ENCODE measurements at regions not wholly inside any gene's neighbourhood (a gene's known extent, or its start where the extent isn't known, plus 50 kb on each side); places are given as distances from the start of the nearest gene placed in this dataset.

- Mint-ChIP-seq H3K9me3 (ENCODE audit: unreplicated experiment) (peaks cover 4% of the 10 kb centered on the region), H3K27ac (ENCODE audit: unreplicated experiment) (no peak overlapping the region), H3K27me3 (ENCODE audit: unreplicated experiment) (peaks cover 3% of the 10 kb centered on the region), H3K36me3 (ENCODE audit: unreplicated experiment) (peaks cover 15% of the 10 kb centered on the region), H3K4me3 (ENCODE audit: unreplicated experiment) (no peak overlapping the region), H3K4me1 (ENCODE audit: low read depth, unreplicated experiment) (peaks cover 4% of the 10 kb centered on the region)
- no peak for DNase-seq
- TF ChIP-seq, protein P1, sequence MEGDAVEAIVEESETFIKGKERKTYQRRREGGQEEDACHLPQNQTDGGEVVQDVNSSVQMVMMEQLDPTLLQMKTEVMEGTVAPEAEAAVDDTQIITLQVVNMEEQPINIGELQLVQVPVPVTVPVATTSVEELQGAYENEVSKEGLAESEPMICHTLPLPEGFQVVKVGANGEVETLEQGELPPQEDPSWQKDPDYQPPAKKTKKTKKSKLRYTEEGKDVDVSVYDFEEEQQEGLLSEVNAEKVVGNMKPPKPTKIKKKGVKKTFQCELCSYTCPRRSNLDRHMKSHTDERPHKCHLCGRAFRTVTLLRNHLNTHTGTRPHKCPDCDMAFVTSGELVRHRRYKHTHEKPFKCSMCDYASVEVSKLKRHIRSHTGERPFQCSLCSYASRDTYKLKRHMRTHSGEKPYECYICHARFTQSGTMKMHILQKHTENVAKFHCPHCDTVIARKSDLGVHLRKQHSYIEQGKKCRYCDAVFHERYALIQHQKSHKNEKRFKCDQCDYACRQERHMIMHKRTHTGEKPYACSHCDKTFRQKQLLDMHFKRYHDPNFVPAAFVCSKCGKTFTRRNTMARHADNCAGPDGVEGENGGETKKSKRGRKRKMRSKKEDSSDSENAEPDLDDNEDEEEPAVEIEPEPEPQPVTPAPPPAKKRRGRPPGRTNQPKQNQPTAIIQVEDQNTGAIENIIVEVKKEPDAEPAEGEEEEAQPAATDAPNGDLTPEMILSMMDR (IDR thresholded peaks at IDR 0.05; ENCODE audit: partially characterized antibody, unreplicated experiment) = no peak
Observed at GRCh38 chr2:15761910-15762309, 170.2 kb downstream of the DDX1 start.

- TF ChIP-seq, protein P1 (IDR thresholded peaks at IDR 0.05; ENCODE audit: partially characterized antibody, unreplicated experiment) = no peak
- Mint-ChIP-seq H3K27me3 (ENCODE audit: unreplicated experiment) (peaks cover 3% of the 10 kb centered on the region), H3K27ac (ENCODE audit: unreplicated experiment) (no peak overlapping the region), H3K36me3 (ENCODE audit: unreplicated experiment) (peaks cover 15% of the 10 kb centered on the region), H3K4me3 (ENCODE audit: unreplicated experiment) (no peak overlapping the region), H3K9me3 (ENCODE audit: unreplicated experiment) (peaks cover 4% of the 10 kb centered on the region), H3K4me1 (ENCODE audit: low read depth, unreplicated experiment) (peaks cover 4% of the 10 kb centered on the region)
- DNase-seq = no peak
Observed at GRCh38 chr2:15762449-15762848, 170.8 kb downstream of the DDX1 start.

- H3K36me3 Mint-ChIP-seq (ENCODE audit: unreplicated experiment) = peaks cover 7% of the 10 kb centered on the region
- peaks cover 4% of the 10 kb centered on the region for H3K9me3 Mint-ChIP-seq (ENCODE audit: unreplicated experiment)
Observed at GRCh38 chr2:15763106-15763821, 171.6 kb downstream of the DDX1 start.

GRCh38 chr2:15763822-15764682, 172.4 kb downstream of the DDX1 start:
- H3K4me1 Mint-ChIP-seq (ENCODE audit: low read depth, unreplicated experiment) = peaks cover 6% of the 10 kb centered on the region
- peaks cover under 1% of the 10 kb centered on the region for H3K9me3 Mint-ChIP-seq (ENCODE audit: unreplicated experiment)
- TF ChIP-seq, protein P1 (IDR thresholded peaks at IDR 0.05; ENCODE audit: partially characterized antibody, unreplicated experiment) = no peak
- peaks cover 4% of the 10 kb centered on the region for H3K27me3 Mint-ChIP-seq (ENCODE audit: unreplicated experiment)
- H3K36me3 Mint-ChIP-seq (ENCODE audit: unreplicated experiment) = peaks cover 4% of the 10 kb centered on the region
- no peak for DNase-seq
- H3K4me3 Mint-ChIP-seq (ENCODE audit: unreplicated experiment) = no peak overlapping the region
- H3K27ac Mint-ChIP-seq (ENCODE audit: unreplicated experiment) = no peak overlapping the region

More at GRCh38 chr2:15763106-15763821, 171.6 kb downstream of the DDX1 start:
- Mint-ChIP-seq H3K27me3 (ENCODE audit: unreplicated experiment) (peaks cover 3% of the 10 kb centered on the region), H3K4me3 (ENCODE audit: unreplicated experiment) (no peak overlapping the region), H3K27ac (ENCODE audit: unreplicated experiment) (no peak overlapping the region), H3K4me1 (ENCODE audit: low read depth, unreplicated experiment) (peaks cover 4% of the 10 kb centered on the region)
- TF ChIP-seq, protein P1 (IDR thresholded peaks at IDR 0.05; ENCODE audit: partially characterized antibody, unreplicated experiment) = no peak
- DNase-seq = no peak

DNA sequence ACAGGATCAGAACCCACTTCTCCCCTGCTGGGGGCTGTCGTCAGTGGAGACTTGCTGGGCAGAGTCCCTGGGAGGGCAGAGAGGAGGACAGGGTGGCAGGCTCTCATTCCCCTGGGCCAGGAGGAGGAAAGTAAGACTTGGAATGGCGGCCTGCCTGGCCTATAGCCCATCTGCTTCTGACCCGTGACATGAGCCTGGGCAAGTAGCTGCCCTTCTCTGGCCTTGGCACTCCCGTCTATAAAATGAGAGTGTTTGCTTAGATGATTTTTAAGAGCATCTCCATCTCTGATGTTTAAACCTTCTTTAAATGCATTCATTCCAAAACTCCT, 173.0 kb downstream of the DDX1 start:
- TF ChIP-seq, protein P1 (IDR thresholded peaks at IDR 0.05; ENCODE audit: partially characterized antibody, unreplicated experiment) = no peak
- no peak for DNase-seq
- Mint-ChIP-seq H3K4me3 (ENCODE audit: unreplicated experiment) (no peak overlapping the region), H3K9me3 (ENCODE audit: unreplicated experiment) (no peaks in the 10 kb centered on the region), H3K4me1 (ENCODE audit: low read depth, unreplicated experiment) (peaks cover 10% of the 10 kb centered on the region), H3K36me3 (ENCODE audit: unreplicated experiment) (peaks cover 4% of the 10 kb centered on the region), H3K27ac (ENCODE audit: unreplicated experiment) (no peak overlapping the region), H3K27me3 (ENCODE audit: unreplicated experiment) (peaks cover 9% of the 10 kb centered on the region)
